Transverse colon (tissue), 3 donors: ENCODE measurements at regions not wholly inside any gene's neighbourhood (a gene's known extent, or its start where the extent isn't known, plus 50 kb on each side); places are given as distances from the start of the nearest gene placed in this dataset.

ENCODE experiments used
- CTCF ChIP-seq, 5 experiments: fragments of 200-600 bp in 3 of 5; fragments of 450-650 bp in 2 of 5; sonication (generic) in 3 of 5; IDR thresholded peaks; 1 replicate in 2 of 5; 2 replicates in 3 of 5; pipeline ENCODE4 v1.5.1; 2016 to 2017; ENCODE audit warnings: antibody characterized with exemption in 5 of 5, inconsistent platforms in 3 of 5, mild to moderate bottlenecking in 2 of 5, moderate library complexity in 1 of 5
- POLR2A ChIP-seq: fragments of 450-650 bp; IDR thresholded peaks from one replicate; pipeline ENCODE4 v1.6.1; 2016; ENCODE audit warnings: antibody characterized with exemption, mild to moderate bottlenecking, moderate library complexity

- TF ChIP-seq POLR2A: no peak
- TF ChIP-seq CTCF (IDR thresholded peaks at IDR 0.05): no peak
Observed at GRCh38 chr4:36692586-36692985, 411.2 kb downstream of the DTHD1 start.
